Activated CD4-positive, alpha-beta T cell treated with anti-CD3 and anti-CD28 coated beads, Interleukin-2, amount 10 ng/mL, durations not matched to agents 24 days and 14 days (primary cell): ENCODE measurements at regions not wholly inside any gene's neighbourhood (a gene's known extent, or its start where the extent isn't known, plus 50 kb on each side); places are given as distances from the start of the nearest gene placed in this dataset.

ENCODE experiments used
- DNase-seq: peaks from one replicate; pipeline ENCODE4 v3.0.0; 2022
- H3K27ac Mint-ChIP-seq: one replicate; pipeline ENCODE4 v1.8.0; 2022; ENCODE audit warnings: mild to moderate bottlenecking, mixed read lengths
- H3K27me3 Mint-ChIP-seq: one replicate; pipeline ENCODE4 v1.8.0; 2022; ENCODE audit warnings: mixed read lengths
- H3K36me3 Mint-ChIP-seq: one replicate; pipeline ENCODE4 v1.8.0; 2022; ENCODE audit warnings: low read depth, mild to moderate bottlenecking, mixed read lengths
- H3K4me1 Mint-ChIP-seq: one replicate; pipeline ENCODE4 v1.8.0; 2021; ENCODE audit warnings: mixed read lengths
- H3K4me3 Mint-ChIP-seq: one replicate; pipeline ENCODE4 v1.8.0; 2022; ENCODE audit warnings: mild to moderate bottlenecking, moderate library complexity, mixed read lengths
- H3K9me3 Mint-ChIP-seq: one replicate; pipeline ENCODE4 v1.8.0; 2021; ENCODE audit warnings: mixed read lengths
- intact Hi-C: fragments of 100-400 bp; cut with micrococcal nuclease; formaldehyde crosslinking; loops from one replicate; pipeline ENCODE4 v1.15.1; 2023

DNA sequence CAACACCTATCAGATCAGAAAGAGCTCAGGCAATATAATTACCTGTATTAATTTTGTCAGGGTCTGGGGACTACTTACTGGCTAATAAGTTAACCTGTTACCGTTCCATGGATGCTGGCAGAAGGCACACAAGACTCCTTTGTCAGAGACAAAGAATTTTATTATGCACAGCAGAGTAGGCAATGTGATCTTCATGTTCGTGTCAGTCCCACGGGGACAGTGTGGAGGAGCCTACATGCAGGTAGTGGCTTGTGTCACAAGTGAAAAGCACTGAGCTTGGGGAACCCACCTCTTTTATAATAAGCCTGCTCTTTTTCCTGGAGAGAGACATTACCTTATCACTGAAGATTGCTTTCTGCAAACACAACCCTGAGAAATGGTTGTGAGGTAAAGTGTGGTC lies 96.9 kb downstream of the CD164 start:
- no peaks in the 10 kb centered on the region for H3K9me3 Mint-ChIP-seq
- no peak for DNase-seq
- intact Hi-C loops, result no loop called here
- H3K27ac Mint-ChIP-seq, result no peak overlapping the region
- H3K4me3 Mint-ChIP-seq, result no peak overlapping the region
- no peaks in the 10 kb centered on the region for H3K4me1 Mint-ChIP-seq
- peaks cover 15% of the 10 kb centered on the region for H3K27me3 Mint-ChIP-seq
- H3K36me3 Mint-ChIP-seq, result no peaks in the 10 kb centered on the region

DNA sequence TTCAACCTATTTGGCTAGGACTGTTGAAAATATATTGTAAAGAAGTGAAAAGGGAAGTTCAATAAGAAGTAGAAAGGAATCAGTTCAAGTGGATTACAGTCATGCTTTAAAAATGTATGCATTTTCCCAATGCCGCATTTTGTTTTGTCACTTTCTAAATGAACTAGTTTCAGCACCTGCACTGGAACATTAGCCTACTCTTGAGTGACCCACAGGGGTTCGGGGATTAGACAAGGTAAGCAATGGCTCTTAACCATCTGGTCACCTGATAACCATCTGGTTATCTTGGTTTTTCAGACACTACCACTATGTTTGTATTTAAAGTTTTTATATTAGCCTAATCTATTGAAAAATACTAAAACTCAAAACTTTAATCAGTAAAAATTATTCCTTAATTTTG lies 97.6 kb downstream of the CD164 start:
- H3K36me3 Mint-ChIP-seq, result no peaks in the 10 kb centered on the region
- peaks cover 15% of the 10 kb centered on the region for H3K27me3 Mint-ChIP-seq
- H3K27ac Mint-ChIP-seq, result no peak overlapping the region
- H3K4me3 Mint-ChIP-seq, result no peak overlapping the region
- intact Hi-C loops, result no loop called here
- no peak for DNase-seq
- no peaks in the 10 kb centered on the region for H3K9me3 Mint-ChIP-seq
- H3K4me1 Mint-ChIP-seq, result no peaks in the 10 kb centered on the region

DNA sequence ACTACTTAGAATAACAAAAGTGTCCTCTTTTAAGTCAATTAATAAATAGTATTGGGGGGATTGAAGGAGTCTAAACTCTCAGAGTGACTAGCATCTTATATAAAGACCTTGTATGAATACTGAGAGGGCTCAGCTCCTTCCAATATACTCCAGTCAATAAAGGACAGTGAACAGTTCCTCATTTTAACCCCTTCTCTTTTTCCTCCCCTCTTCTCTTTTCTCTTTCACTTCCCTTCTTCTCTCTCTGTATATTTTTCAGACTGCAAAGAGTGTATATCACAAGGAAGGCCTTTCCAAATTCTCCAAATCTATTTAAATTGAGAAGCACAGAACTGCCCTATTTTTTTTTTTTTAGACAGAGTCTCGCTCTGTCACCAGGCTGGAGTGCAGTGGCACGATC lies 99.5 kb downstream of the CD164 start:
- Mint-ChIP-seq H3K4me3 (no peak overlapping the region), H3K27me3 (peaks cover 15% of the 10 kb centered on the region), H3K27ac (no peak overlapping the region), H3K9me3 (no peaks in the 10 kb centered on the region), H3K36me3 (no peaks in the 10 kb centered on the region), H3K4me1 (no peaks in the 10 kb centered on the region)
- no peak for DNase-seq
- intact Hi-C loops, result no loop called here

DNA sequence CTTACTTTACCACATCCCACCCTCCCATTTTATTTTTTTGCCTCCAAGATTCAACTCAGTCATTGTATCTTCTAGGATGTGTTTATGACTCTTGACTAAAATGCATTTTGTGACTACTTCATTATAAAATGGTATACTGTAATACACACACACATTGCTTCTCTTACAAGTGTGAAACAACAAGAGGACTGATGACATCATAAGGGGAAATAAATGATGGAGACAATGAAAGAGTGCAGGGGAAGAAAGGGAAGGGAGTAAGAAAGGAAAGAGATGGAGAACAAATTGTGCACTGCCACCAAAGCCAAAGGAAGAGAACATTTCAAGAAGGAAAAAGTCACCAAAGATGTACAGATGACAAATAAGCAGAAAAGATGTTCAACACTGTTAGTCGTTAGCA lies 102.6 kb downstream of the CD164 start:
- no peaks in the 10 kb centered on the region for H3K4me1 Mint-ChIP-seq
- H3K36me3 Mint-ChIP-seq, result no peaks in the 10 kb centered on the region
- peaks cover 9% of the 10 kb centered on the region for H3K27me3 Mint-ChIP-seq
- no peak overlapping the region for H3K27ac Mint-ChIP-seq
- intact Hi-C loops, result no loop called here
- DNase-seq, result no peak
- H3K9me3 Mint-ChIP-seq, result no peaks in the 10 kb centered on the region
- no peak overlapping the region for H3K4me3 Mint-ChIP-seq

DNA sequence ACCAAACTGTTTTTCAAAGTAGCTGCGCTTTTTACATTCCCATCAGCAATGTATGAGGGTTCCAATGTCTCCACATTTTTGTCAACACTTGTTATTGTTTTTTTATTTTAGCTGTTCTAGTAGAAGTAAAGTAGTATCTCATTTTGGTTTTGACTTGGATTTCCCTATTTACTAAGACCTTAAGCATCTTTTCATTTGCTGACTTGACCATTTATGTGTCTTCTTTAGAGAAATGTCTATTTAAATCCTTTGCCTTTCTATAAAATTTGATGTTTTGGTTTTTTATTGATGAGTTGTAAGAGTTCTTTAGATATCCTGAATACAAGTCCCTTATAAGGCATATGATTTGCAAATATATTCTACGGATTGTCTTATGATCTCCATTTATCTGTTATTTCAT lies 110.6 kb downstream of the CD164 start:
- intact Hi-C loops, result no loop called here
- no peak overlapping the region for H3K27ac Mint-ChIP-seq
- no peaks in the 10 kb centered on the region for H3K36me3 Mint-ChIP-seq
- H3K4me1 Mint-ChIP-seq, result no peaks in the 10 kb centered on the region
- no peak overlapping the region for H3K4me3 Mint-ChIP-seq
- peaks cover 12% of the 10 kb centered on the region for H3K9me3 Mint-ChIP-seq
- peaks cover 7% of the 10 kb centered on the region for H3K27me3 Mint-ChIP-seq
- no peak for DNase-seq

DNA sequence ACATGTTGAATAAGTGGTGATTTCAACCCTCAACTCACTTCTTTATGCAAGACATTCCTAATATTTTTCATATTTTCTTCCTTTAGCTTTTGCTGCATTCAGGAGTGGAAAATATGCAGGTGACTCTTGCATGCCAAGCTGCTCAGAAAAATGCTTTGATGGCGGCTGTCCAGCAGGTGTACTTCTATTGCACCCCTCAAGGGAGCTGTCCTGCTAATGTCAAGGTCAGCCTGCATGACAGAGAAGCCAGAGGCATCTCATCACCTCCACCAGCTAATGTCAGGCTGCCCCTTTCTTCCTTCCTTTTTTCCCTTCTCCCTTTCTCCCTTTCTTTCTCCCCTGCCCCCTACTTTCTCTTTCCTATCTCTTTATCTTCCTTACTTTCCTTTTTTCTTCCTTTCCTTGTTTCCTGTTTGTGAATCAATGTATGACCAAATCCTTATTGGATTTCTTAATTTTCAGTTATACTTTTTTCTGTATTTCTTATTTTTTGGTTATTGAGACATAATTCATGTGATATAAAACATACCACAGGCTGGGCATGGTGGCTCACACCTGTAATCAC lies 112.2 kb downstream of the CD164 start:
- no peak overlapping the region for H3K4me3 Mint-ChIP-seq
- intact Hi-C loops, result no loop called here
- DNase-seq, result no peak
- H3K4me1 Mint-ChIP-seq, result no peaks in the 10 kb centered on the region
- peaks cover 12% of the 10 kb centered on the region for H3K9me3 Mint-ChIP-seq
- peaks cover 6% of the 10 kb centered on the region for H3K27me3 Mint-ChIP-seq
- H3K36me3 Mint-ChIP-seq, result no peaks in the 10 kb centered on the region
- H3K27ac Mint-ChIP-seq, result no peak overlapping the region

DNA sequence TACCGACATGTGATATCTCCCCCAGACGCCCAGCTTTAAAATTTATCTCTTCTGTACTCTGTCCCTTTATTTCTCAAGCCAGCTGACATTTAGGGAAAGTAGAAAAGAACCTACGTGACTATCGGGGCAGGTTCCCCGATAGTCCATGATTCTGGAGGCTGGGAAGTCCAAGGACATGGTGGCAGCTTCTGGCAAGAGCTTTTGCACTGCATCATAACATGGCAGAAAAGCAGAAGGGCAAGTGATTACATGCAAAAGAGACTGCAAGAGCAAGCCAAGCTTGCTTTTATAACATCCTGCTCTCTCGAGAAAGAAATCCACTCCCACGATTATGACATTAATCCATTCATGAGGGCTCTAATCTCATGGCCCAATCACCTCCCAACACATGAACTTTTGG lies 113.2 kb downstream of the CD164 start:
- Mint-ChIP-seq H3K27me3 (peaks cover 9% of the 10 kb centered on the region), H3K27ac (no peak overlapping the region), H3K4me1 (no peaks in the 10 kb centered on the region), H3K36me3 (no peaks in the 10 kb centered on the region), H3K4me3 (no peak overlapping the region), H3K9me3 (peaks cover 12% of the 10 kb centered on the region)
- no peak for DNase-seq
- intact Hi-C loops, result no loop called here

DNA sequence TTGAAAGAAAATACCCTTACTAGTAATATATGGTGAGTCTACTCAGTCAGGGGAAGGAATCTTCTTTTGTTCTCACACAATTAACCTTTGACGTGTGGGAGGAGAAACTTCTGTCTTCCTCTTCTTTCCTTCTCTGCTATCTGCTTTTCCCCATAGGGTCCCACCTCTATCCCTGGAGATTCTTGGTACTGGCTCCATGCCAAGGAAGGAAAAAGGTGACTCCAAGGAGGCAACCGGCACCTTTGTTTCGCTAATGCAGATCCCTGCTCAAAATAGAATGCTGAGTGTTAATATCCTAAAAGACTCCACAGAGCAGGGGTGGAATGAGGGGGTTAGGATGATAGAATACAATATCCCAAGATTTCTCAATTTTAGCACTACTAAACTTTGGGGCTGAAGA lies 116.7 kb downstream of the CD164 start:
- Mint-ChIP-seq H3K4me3 (no peak overlapping the region), H3K4me1 (no peaks in the 10 kb centered on the region), H3K9me3 (peaks cover 7% of the 10 kb centered on the region), H3K36me3 (no peaks in the 10 kb centered on the region), H3K27me3 (peaks cover 3% of the 10 kb centered on the region), H3K27ac (no peak overlapping the region)
- no peak for DNase-seq
- intact Hi-C loops, result no loop called here

DNA sequence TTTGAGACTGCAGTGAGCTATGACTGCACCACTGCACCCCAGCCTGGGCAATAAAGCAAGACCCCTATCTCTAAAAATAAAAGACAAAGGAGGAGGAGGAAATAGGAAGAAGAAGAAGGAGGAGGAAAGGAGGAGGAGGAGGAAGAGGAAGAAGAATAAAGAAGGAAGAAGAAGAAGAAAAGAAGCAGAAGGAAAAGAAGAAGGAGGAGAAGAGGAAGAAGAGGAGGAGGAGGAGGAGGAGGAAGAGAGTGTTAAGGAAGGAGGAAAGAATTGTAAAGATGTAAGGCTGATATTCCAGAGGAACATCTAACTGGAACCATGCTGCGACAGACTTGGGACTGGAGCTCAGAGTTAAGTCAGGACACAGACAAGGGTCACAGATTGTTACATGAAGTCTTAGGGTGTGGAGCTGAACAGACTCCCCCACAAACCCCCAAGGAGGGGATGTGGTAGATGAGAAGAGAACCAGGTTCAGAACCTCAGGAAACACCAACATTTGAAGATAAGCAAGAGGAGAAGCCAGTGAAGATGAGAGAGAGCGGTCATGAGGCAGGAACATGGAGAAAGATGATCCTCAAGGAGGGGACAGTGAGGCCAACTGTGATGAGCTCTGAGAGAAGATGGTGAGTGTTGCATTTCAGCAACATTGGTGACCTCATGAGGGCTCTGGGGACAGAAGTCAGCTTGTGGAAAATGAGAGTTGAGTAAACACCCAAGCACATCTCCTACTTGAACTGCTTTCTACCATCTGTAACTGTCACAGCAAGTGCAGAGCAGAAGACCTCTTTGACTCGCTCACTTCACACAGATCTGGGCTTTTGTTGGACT lies 118.2 kb downstream of the CD164 start:
- Mint-ChIP-seq H3K4me3 (no peak overlapping the region), H3K27ac (no peak overlapping the region), H3K27me3 (peaks cover 3% of the 10 kb centered on the region), H3K36me3 (no peaks in the 10 kb centered on the region), H3K9me3 (peaks cover 4% of the 10 kb centered on the region), H3K4me1 (no peaks in the 10 kb centered on the region)
- intact Hi-C loops, result no loop called here
- peak; percentile 39 for DNase-seq

DNA sequence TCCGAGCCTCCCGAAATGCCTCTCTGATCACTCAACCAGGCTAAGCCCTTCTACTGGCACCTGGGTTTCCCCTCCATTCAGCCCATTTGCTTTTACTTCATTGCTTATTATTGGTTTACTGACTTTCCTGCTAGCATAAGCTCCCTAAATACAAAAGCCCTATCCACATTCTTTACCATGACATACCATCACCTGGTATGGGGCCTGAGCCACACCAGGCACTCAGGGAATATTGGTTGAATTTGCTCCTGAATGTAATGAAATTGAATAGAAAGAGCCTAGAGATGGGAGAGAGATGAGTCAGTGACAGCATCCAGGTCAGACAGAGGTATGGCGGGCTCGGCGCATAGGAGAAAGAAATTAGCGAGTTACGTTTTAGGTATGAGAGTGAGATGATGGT lies 120.0 kb downstream of the CD164 start:
- no peak for DNase-seq
- Mint-ChIP-seq H3K4me1 (no peaks in the 10 kb centered on the region), H3K9me3 (no peaks in the 10 kb centered on the region), H3K27me3 (peaks cover 3% of the 10 kb centered on the region), H3K4me3 (no peak overlapping the region), H3K36me3 (no peaks in the 10 kb centered on the region), H3K27ac (no peak overlapping the region)
- intact Hi-C loops, result no loop called here

DNA sequence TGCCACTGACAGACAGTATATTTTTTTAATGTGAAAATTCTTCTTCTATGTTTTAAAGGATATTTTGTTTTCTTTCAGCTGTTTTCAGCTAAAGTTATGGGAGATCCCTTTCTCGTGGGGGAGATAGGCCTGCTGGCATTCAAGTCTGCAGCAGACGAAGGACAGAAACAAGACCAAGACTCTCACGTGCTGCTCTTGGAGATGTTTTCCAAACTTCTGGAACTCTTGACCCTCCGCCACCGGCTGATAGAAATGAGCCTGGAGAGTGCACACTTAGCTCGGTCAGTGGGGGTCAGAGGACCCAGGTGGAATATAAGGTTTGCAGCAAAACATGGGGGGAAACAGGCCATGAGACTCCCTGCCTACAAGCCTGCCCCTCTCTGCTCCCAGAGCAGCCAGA lies 120.5 kb downstream of the CD164 start:
- Mint-ChIP-seq H3K4me1 (no peaks in the 10 kb centered on the region), H3K27me3 (peaks cover 3% of the 10 kb centered on the region), H3K4me3 (no peak overlapping the region), H3K36me3 (no peaks in the 10 kb centered on the region), H3K9me3 (no peaks in the 10 kb centered on the region), H3K27ac (no peak overlapping the region)
- intact Hi-C loops, result no loop called here
- no peak for DNase-seq

DNA sequence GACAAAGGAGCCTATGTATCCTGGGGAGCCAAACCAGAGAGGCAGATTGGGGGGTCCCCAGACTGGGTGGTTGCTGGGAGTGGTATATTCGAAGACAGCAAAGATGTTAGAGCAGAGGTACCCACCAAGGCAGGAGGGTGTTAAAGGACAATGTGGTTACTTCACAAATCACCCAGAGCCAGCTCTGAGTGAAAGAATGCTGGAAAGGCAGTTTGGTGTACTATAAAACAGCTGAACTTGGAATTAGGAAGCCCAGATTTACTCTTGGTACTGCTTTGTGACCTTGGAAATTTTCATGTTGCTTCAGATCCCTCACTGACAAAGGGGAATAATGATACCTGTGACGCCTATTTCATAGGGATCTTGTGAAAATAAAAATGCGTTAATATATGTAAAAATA lies 121.6 kb downstream of the CD164 start:
- DNase-seq, result no peak
- H3K9me3 Mint-ChIP-seq, result no peaks in the 10 kb centered on the region
- peaks cover 3% of the 10 kb centered on the region for H3K27me3 Mint-ChIP-seq
- intact Hi-C loops, result no loop called here
- H3K4me3 Mint-ChIP-seq, result no peak overlapping the region
- no peaks in the 10 kb centered on the region for H3K36me3 Mint-ChIP-seq
- no peak overlapping the region for H3K27ac Mint-ChIP-seq
- H3K4me1 Mint-ChIP-seq, result no peaks in the 10 kb centered on the region

DNA sequence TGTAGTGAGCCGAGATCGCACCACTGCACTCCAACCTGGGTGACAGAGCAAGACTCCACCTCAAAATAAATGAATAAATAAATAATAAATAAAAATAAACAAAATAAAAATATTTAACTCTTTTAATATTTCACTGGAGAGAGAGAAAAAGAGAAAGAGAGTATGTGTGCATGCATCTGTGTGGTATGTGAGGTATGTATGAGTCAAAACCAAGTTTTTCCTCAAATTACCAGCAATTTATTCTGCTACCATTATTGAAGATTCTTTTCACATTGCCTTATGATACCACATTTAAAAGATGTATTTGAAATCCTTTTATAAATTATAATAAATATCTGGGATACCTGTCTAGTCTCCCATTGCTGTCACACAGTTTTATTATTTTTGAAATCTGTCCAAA lies 122.1 kb downstream of the CD164 start:
- H3K4me1 Mint-ChIP-seq, result no peaks in the 10 kb centered on the region
- peaks cover 3% of the 10 kb centered on the region for H3K27me3 Mint-ChIP-seq
- no peak overlapping the region for H3K27ac Mint-ChIP-seq
- no peaks in the 10 kb centered on the region for H3K9me3 Mint-ChIP-seq
- DNase-seq, result no peak
- no peaks in the 10 kb centered on the region for H3K36me3 Mint-ChIP-seq
- intact Hi-C loops, result no loop called here
- H3K4me3 Mint-ChIP-seq, result no peak overlapping the region

DNA sequence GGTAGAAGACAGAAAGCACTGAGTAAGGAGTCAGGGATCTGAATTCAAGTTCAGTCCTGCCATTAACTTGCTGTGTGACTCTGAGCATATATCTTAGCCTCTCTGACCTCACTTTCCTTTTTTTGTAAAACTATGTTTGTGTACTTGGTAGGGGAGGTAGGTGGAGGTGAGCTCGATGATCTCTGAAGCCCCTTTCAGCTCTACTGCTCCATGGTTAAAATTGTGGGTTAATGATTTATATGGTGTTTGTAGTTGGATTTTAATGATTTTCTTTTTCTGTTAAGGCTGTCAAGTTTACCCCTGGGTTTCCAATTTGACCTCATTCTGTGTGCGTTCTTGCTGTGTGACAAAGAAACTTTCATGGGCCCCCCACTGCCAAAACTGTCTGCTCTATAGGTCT lies 124.1 kb downstream of the CD164 start:
- intact Hi-C loops, result no loop called here
- no peaks in the 10 kb centered on the region for H3K4me1 Mint-ChIP-seq
- no peak overlapping the region for H3K27ac Mint-ChIP-seq
- H3K9me3 Mint-ChIP-seq, result no peaks in the 10 kb centered on the region
- H3K27me3 Mint-ChIP-seq, result no peaks in the 10 kb centered on the region
- DNase-seq, result no peak
- no peaks in the 10 kb centered on the region for H3K36me3 Mint-ChIP-seq
- no peak overlapping the region for H3K4me3 Mint-ChIP-seq

DNA sequence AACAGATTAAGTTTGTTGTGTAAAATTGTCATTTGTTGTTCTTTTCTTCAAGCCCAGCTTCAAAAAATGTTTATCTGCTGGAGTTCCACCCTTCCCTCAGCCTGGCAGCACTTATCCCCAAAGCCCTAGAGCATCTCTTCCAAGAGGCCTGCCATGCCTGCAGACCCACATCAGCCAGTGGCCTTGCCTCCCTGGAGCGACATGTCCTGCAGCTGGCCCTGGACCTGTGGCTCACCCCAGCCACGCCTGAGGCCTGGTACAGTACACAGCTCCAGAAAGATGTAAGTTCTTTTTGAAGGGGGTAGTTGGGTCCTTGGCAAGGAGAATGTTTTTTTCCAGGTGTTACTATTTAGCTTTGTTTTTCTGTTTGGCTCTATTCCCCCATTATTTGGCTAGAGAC lies 124.8 kb downstream of the CD164 start:
- H3K4me1 Mint-ChIP-seq, result no peaks in the 10 kb centered on the region
- no peak overlapping the region for H3K4me3 Mint-ChIP-seq
- intact Hi-C loops, result no loop called here
- H3K9me3 Mint-ChIP-seq, result no peaks in the 10 kb centered on the region
- no peaks in the 10 kb centered on the region for H3K36me3 Mint-ChIP-seq
- peaks cover 4% of the 10 kb centered on the region for H3K27me3 Mint-ChIP-seq
- H3K27ac Mint-ChIP-seq, result no peak overlapping the region
- no peak for DNase-seq
